Esophagus squamous epithelium (tissue), 5 donors: ENCODE measurements at regions not wholly inside any gene's neighbourhood (a gene's known extent, or its start where the extent isn't known, plus 50 kb on each side); places are given as distances from the start of the nearest gene placed in this dataset.

Source experiments
- DNase-seq: peaks from one replicate; lab custom pipeline; 2025; lab: John Stamatoyannopoulos, UW
- H3K27ac ChIP-seq, 4 donors: fragments of 200-600 bp; sonication (generic); one replicate each; pipeline ENCODE4 v1.5.1; 2016 to 2019; ENCODE audit warnings: mild to moderate bottlenecking in 1 of 4
- H3K27me3 ChIP-seq, 4 donors: fragments of 200-600 bp; sonication (generic); 1 replicate in 3 of 4; 2 replicates in 1 of 4; pipeline versions ENCODE4 v1.5.1 to v1.6.0; 2017 to 2021; ENCODE audit warnings: antibody characterized with exemption in 1 of 4
- H3K36me3 ChIP-seq, 3 donors: fragments of 200-600 bp; sonication (generic); one replicate each; pipeline ENCODE4 v1.5.1; 2016 to 2019
- H3K4me1 ChIP-seq, 3 donors: fragments of 200-600 bp; sonication (generic); one replicate each; pipeline ENCODE4 v1.5.1; 2017 to 2019
- H3K4me3 ChIP-seq, 4 donors: fragments of 200-600 bp; sonication (generic); 1 replicate in 3 of 4; 2 replicates in 1 of 4; pipeline ENCODE4 v1.5.1; 2016 to 2019; ENCODE audit warnings: mild to moderate bottlenecking in 2 of 4, moderate library complexity in 1 of 4
- H3K9me3 ChIP-seq, 3 donors: fragments of 200-600 bp; sonication (generic); one replicate each; pipeline ENCODE4 v1.5.1; 2016 to 2019
- CTCF ChIP-seq, 6 experiments: fragments of 450-650 bp in 4 of 6; fragments of 200-600 bp in 2 of 6; sonication (generic) in 2 of 6; IDR thresholded peaks; one replicate each; pipeline ENCODE4 v1.5.1; 2016 to 2019; ENCODE audit warnings: antibody characterized with exemption in 6 of 6, mild to moderate bottlenecking in 4 of 6, moderate library complexity in 4 of 6
- POLR2A ChIP-seq, 4 donors: fragments of 450-650 bp; IDR thresholded peaks; one replicate each; pipeline ENCODE4 v1.6.1; 2017; ENCODE audit warnings: antibody characterized with exemption in 4 of 4, mild to moderate bottlenecking in 4 of 4, moderate library complexity in 3 of 4
- WGBS, 2 donors: methylation state at CpG; one replicate each; pipeline ENCODE4 v1.1.5; 2018; 5-methylcytosine and 5-hydroxymethylcytosine counted together
- intact Hi-C: fragments of 100-400 bp; cut with DNase I; formaldehyde crosslinking; loops from one replicate; pipeline ENCODE4 v1.15.0; 2022
- donor health status: DM: yes; HTN: yes; CAD: no.

GRCh38 chr14:22478247-22478646 is 110.8 kb downstream of the DAD1 start:
- Histone ChIP-seq H3K27ac (peak overlapping the region in 1 of 4 donors; percentile 14), H3K36me3 (no peaks in the 10 kb centered on the region), H3K4me3 (no peak overlapping the region), H3K27me3 (peaks cover 0 to 28% (median 0%) of the 10 kb centered on the region in 4 donors), H3K4me1 (peaks cover 0 to 50% (median 11%) of the 10 kb centered on the region in 3 donors), H3K9me3 (no peaks in the 10 kb centered on the region)
- intact Hi-C loops, result loop anchor here (10.0 kb wide), 1 partner anchor 153 kb away; no protein-coding TSS in a partner anchor
- 36 to 75% methylated on average over 3 to 4 of the region's 4 CpGs for whole genome bisulfite sequencing, 2 donors
- DNase-seq, result no peak
- TF ChIP-seq POLR2A (IDR thresholded peaks at IDR 0.05) (no peak), CTCF (IDR thresholded peaks at IDR 0.05) (no peak)

GRCh38 chr14:22477569-22478194 is 111.3 kb downstream of the DAD1 start:
- DNase-seq, result no peak
- 70 to 84% methylated on average over 5 of the region's 5 CpGs for WGBS, 2 donors
- Histone ChIP-seq H3K27me3 (peaks cover 0 to 28% (median 0%) of the 10 kb centered on the region in 4 donors), H3K36me3 (no peaks in the 10 kb centered on the region), H3K9me3 (no peaks in the 10 kb centered on the region), H3K4me3 (no peak overlapping the region), H3K27ac (peak overlapping the region in 1 of 4 donors; percentile 2), H3K4me1 (peaks cover 0 to 56% (median 11%) of the 10 kb centered on the region in 3 donors)
- intact Hi-C loops, result loop anchor here (10.0 kb wide), 1 partner anchor 153 kb away; no protein-coding TSS in a partner anchor
- TF ChIP-seq CTCF (IDR thresholded peaks at IDR 0.05) (no peak), POLR2A (IDR thresholded peaks at IDR 0.05) (no peak)

GRCh38 chr14:22476887-22477286 is 112.1 kb downstream of the DAD1 start:
- WGBS, 2 donors, result 58 to 69% methylated on average over 2 of the region's 2 CpGs
- H3K27me3 ChIP-seq, result peaks cover 0 to 30% (median 0%) of the 10 kb centered on the region in 4 donors
- intact Hi-C loops, result loop anchor here (10.0 kb wide), 1 partner anchor 152 kb away; no protein-coding TSS in a partner anchor
- peaks cover 0 to 54% (median 11%) of the 10 kb centered on the region in 3 donors for H3K4me1 ChIP-seq
- TF ChIP-seq POLR2A (IDR thresholded peaks at IDR 0.05) (no peak), CTCF (IDR thresholded peaks at IDR 0.05) (no peak)
- DNase-seq, result no peak
- H3K36me3 ChIP-seq, result no peaks in the 10 kb centered on the region
- no peak overlapping the region for H3K27ac ChIP-seq
- H3K4me3 ChIP-seq, result no peak overlapping the region
- no peaks in the 10 kb centered on the region for H3K9me3 ChIP-seq

- Histone ChIP-seq H3K4me1 (peaks cover 0 to 52% (median 11%) of the 10 kb centered on the region in 3 donors), H3K27ac (no peak overlapping the region), H3K27me3 (peaks cover 0 to 30% (median 0%) of the 10 kb centered on the region in 4 donors)
Measured at GRCh38 chr14:22476005-22476751, 112.8 kb downstream of the DAD1 start.

More at GRCh38 chr14:22476005-22476751, 112.8 kb downstream of the DAD1 start:
- intact Hi-C loops, result loop anchor here (10.0 kb wide), 1 partner anchor 151 kb away; no protein-coding TSS in a partner anchor
- Histone ChIP-seq H3K9me3 (no peaks in the 10 kb centered on the region), H3K36me3 (no peaks in the 10 kb centered on the region), H3K4me3 (no peak overlapping the region)
- TF ChIP-seq CTCF (IDR thresholded peaks at IDR 0.05) (no peak), POLR2A (IDR thresholded peaks at IDR 0.05) (no peak)
- WGBS, 2 donors, result 78 to 91% methylated on average over 3 to 5 of the region's 5 CpGs
- DNase-seq, result no peak
